Stimulated activated CD4-positive, alpha-beta T cell treated with anti-CD3 and anti-CD28 coated beads, Interleukin-1b, Interleukin-23, amount 100 ng/mL, for 48 hours (primary cell): ENCODE measurements at regions not wholly inside any gene's neighbourhood (a gene's known extent, or its start where the extent isn't known, plus 50 kb on each side); places are given as distances from the start of the nearest gene placed in this dataset.

Source experiments
- DNase-seq: peaks from one replicate; pipeline ENCODE4 v3.0.0-alpha.2; 2020

GRCh38 chr3:182708810-182709209 is 84.5 kb upstream of the ATP11B start:
- no peak for DNase-seq

- no peak for DNase-seq
Measured at GRCh38 chr3:182709306-182709705, 84.0 kb upstream of the ATP11B start.

GRCh38 chr3:182710557-182711157 is 82.6 kb upstream of the ATP11B start:
- DNase-seq: no peak

GRCh38 chr3:182711261-182711683 is 82.0 kb upstream of the ATP11B start:
- DNase-seq: no peak

GRCh38 chr3:182711853-182712252 is 81.5 kb upstream of the ATP11B start:
- no peak for DNase-seq

GRCh38 chr3:182713111-182713510 is 80.2 kb upstream of the ATP11B start:
- no peak for DNase-seq

GRCh38 chr3:182713743-182714517 is 79.4 kb upstream of the ATP11B start:
- no peak for DNase-seq

- DNase-seq: no peak
Measured at GRCh38 chr3:182715006-182715405, 78.3 kb upstream of the ATP11B start.

- DNase-seq: no peak
Measured at GRCh38 chr3:182716114-182716688, 77.1 kb upstream of the ATP11B start.

GRCh38 chr3:182717216-182717615 is 76.1 kb upstream of the ATP11B start:
- no peak for DNase-seq

- no peak for DNase-seq
Measured at GRCh38 chr3:182722907-182723306, 70.4 kb upstream of the ATP11B start.

- no peak for DNase-seq
Measured at GRCh38 chr3:182723596-182723995, 69.7 kb upstream of the ATP11B start.

GRCh38 chr3:182725372-182726251 is 67.7 kb upstream of the ATP11B start:
- DNase-seq: no peak

- no peak for DNase-seq
Measured at GRCh38 chr3:182726258-182727142, 66.8 kb upstream of the ATP11B start.

GRCh38 chr3:182728238-182728637 is 65.1 kb upstream of the ATP11B start:
- no peak for DNase-seq

- no peak for DNase-seq
Measured at GRCh38 chr3:182729903-182730674, 63.2 kb upstream of the ATP11B start.

GRCh38 chr3:182730675-182731042 is 62.6 kb upstream of the ATP11B start:
- DNase-seq: no peak

- DNase-seq: no peak
Measured at GRCh38 chr3:182731764-182732163, 61.5 kb upstream of the ATP11B start.

- no peak for DNase-seq
Measured at GRCh38 chr3:182732232-182733015, 60.9 kb upstream of the ATP11B start.

GRCh38 chr3:182735672-182736071 is 57.6 kb upstream of the ATP11B start:
- no peak for DNase-seq

GRCh38 chr3:182737825-182738224 is 55.5 kb upstream of the ATP11B start:
- DNase-seq: no peak
